ENCODE measurements at regions not wholly inside any gene's neighbourhood (a gene's known extent, or its start where the extent isn't known, plus 50 kb on each side); places are given as distances from the start of the nearest gene placed in this dataset.

DNA sequence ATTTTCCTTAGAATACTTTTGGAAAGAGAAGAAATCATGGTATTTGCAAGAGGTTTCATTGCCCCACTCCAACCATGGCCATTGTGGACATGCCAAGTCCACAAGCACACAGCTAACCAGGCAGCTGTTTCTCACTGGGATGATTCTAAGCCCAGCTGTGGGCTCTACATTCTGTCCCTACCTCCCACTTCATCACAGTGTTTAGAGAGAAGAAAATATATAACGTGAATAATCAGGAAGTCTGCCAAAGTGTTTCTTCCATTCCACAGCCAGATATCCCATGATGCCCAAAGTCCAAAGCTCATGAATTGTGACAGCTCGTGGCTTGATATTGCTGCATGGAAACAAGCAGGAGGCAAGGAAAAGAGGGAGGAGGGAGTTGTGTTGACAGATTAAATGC, 433.7 kb upstream of the GYPC start:
- TF ChIP-seq, protein P1, sequence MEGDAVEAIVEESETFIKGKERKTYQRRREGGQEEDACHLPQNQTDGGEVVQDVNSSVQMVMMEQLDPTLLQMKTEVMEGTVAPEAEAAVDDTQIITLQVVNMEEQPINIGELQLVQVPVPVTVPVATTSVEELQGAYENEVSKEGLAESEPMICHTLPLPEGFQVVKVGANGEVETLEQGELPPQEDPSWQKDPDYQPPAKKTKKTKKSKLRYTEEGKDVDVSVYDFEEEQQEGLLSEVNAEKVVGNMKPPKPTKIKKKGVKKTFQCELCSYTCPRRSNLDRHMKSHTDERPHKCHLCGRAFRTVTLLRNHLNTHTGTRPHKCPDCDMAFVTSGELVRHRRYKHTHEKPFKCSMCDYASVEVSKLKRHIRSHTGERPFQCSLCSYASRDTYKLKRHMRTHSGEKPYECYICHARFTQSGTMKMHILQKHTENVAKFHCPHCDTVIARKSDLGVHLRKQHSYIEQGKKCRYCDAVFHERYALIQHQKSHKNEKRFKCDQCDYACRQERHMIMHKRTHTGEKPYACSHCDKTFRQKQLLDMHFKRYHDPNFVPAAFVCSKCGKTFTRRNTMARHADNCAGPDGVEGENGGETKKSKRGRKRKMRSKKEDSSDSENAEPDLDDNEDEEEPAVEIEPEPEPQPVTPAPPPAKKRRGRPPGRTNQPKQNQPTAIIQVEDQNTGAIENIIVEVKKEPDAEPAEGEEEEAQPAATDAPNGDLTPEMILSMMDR (IDR thresholded peaks at IDR 0.05): no peak
- no peak for TF ChIP-seq POLR2A (IDR thresholded peaks at IDR 0.05)
- no peak for TF ChIP-seq POLR2AphosphoS5 (IDR thresholded peaks at IDR 0.05)
